Endothelial cell of umbilical vein (primary cell): ENCODE measurements at regions not wholly inside any gene's neighbourhood (a gene's known extent, or its start where the extent isn't known, plus 50 kb on each side); places are given as distances from the start of the nearest gene placed in this dataset.

Experiments
- EZH2 ChIP-seq: IDR thresholded peaks from 2 replicates; pipeline ENCODE4 v1.6.1; 2012; ENCODE audit warnings: borderline replicate concordance, low read depth, mild to moderate bottlenecking, moderate library complexity, low read length, inconsistent platforms; ENCODE audit not compliant: severe bottlenecking
- FOS ChIP-seq: IDR thresholded peaks from 2 replicates; pipeline ENCODE4 v1.6.1; 2011; ENCODE audit warnings: mild to moderate bottlenecking, low read length, moderate library complexity, borderline replicate concordance; ENCODE audit not compliant: insufficient read depth
- GATA2 ChIP-seq: IDR thresholded peaks from 2 replicates; pipeline ENCODE4 v1.7.0; 2011; ENCODE audit warnings: low read depth, mild to moderate bottlenecking, moderate library complexity, mixed read lengths, low read length; ENCODE audit not compliant: insufficient read length, insufficient read depth
- JUN ChIP-seq: IDR thresholded peaks from 2 replicates; pipeline ENCODE4 v1.6.1; 2011; ENCODE audit warnings: borderline replicate concordance, low read depth; ENCODE audit not compliant: insufficient read length, insufficient read depth
- MAX ChIP-seq: IDR thresholded peaks from 2 replicates; pipeline ENCODE4 v1.6.1; 2011; ENCODE audit not compliant: insufficient read depth, insufficient read length
- MYC ChIP-seq: IDR thresholded peaks from one replicate; pipeline ENCODE4 v1.6.1; 2011; ENCODE audit warnings: mild to moderate bottlenecking, low read depth, low read length
- POLR2A ChIP-seq: IDR thresholded peaks from 2 replicates; pipeline ENCODE4 v1.6.1; 2012; ENCODE audit warnings: low read depth, mild to moderate bottlenecking, control low read depth, low read length
- POLR2AphosphoS5 ChIP-seq: IDR thresholded peaks from 2 replicates; pipeline ENCODE4 v1.6.1; 2012; ENCODE audit warnings: low read depth, mild to moderate bottlenecking, control low read depth, low read length, moderate library complexity; ENCODE audit not compliant: insufficient read depth
- TF ChIP-seq, protein P1 (sequence below), 2 donors: IDR thresholded peaks; 1 replicate in 1 of 2; 2 replicates in 1 of 2; pipeline ENCODE4 v1.5.1; 2011; ENCODE audit warnings: low read length in 2 of 2, mild to moderate bottlenecking in 2 of 2, moderate library complexity in 2 of 2, control low read depth in 1 of 2, inconsistent platforms in 1 of 2, low read depth in 1 of 2; ENCODE audit not compliant: insufficient read depth in 1 of 2; ENCODE audit errors: extremely low read depth in 1 of 2

- TF ChIP-seq POLR2AphosphoS5 (no peak), EZH2 (no peak), FOS (no peak), POLR2A (no peak), JUN (no peak), MYC (no peak), MAX (no peak), GATA2 (no peak)
- TF ChIP-seq, protein P1, sequence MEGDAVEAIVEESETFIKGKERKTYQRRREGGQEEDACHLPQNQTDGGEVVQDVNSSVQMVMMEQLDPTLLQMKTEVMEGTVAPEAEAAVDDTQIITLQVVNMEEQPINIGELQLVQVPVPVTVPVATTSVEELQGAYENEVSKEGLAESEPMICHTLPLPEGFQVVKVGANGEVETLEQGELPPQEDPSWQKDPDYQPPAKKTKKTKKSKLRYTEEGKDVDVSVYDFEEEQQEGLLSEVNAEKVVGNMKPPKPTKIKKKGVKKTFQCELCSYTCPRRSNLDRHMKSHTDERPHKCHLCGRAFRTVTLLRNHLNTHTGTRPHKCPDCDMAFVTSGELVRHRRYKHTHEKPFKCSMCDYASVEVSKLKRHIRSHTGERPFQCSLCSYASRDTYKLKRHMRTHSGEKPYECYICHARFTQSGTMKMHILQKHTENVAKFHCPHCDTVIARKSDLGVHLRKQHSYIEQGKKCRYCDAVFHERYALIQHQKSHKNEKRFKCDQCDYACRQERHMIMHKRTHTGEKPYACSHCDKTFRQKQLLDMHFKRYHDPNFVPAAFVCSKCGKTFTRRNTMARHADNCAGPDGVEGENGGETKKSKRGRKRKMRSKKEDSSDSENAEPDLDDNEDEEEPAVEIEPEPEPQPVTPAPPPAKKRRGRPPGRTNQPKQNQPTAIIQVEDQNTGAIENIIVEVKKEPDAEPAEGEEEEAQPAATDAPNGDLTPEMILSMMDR (IDR thresholded peaks at IDR 0.05; ENCODE audit: extremely low read depth in 1 of 2, insufficient read depth in 1 of 2, low read depth in 1 of 2, low read length in 2 of 2), result no peak
Observed at GRCh38 chrY:18989356-18989755, 215.8 kb upstream of the HSFY2 start.
